CD4-positive, CD25-positive, alpha-beta regulatory T cell (primary cell): ENCODE measurements at regions not wholly inside any gene's neighbourhood (a gene's known extent, or its start where the extent isn't known, plus 50 kb on each side); places are given as distances from the start of the nearest gene placed in this dataset.

Experiments
- ATAC-seq, 2 donors: fragments of 150-1000 bp; cut with Tn5 transposase; one replicate each; pipeline ENCODE4 v1.10.0; 2021; ENCODE audit warnings: low read depth in 2 of 2, moderate number of reproducible peaks in 2 of 2, moderate library complexity in 1 of 2
- DNase-seq, 3 donors: peaks; one replicate each; pipeline versions ENCODE4 v3.0.0 to v3.0.0-alpha.2; 2012 to 2022; ENCODE audit warnings: mixed read lengths in 1 of 3
- H3K27ac ChIP-seq: one replicate; pipeline ENCODE4 v1.7.0; 2013; ENCODE audit warnings: mild to moderate bottlenecking, low read length; ENCODE audit not compliant: insufficient read depth, poor library complexity, severe bottlenecking
- H3K27me3 ChIP-seq: one replicate; pipeline ENCODE4 v1.7.0; 2013; ENCODE audit warnings: low read length; ENCODE audit not compliant: control insufficient read depth, insufficient read depth
- H3K36me3 ChIP-seq: one replicate; pipeline ENCODE4 v1.7.0; 2013; ENCODE audit warnings: mild to moderate bottlenecking, low read length, moderate library complexity; ENCODE audit not compliant: control insufficient read depth, insufficient read depth
- H3K4me1 ChIP-seq: 2 replicates; pipeline ENCODE4 v1.7.0; 2013; ENCODE audit warnings: mild to moderate bottlenecking, low read length; ENCODE audit not compliant: insufficient read depth, control insufficient read depth, poor library complexity, severe bottlenecking
- H3K4me3 ChIP-seq: one replicate; pipeline ENCODE4 v1.7.0; 2013; ENCODE audit warnings: low read depth, mild to moderate bottlenecking, low read length, moderate library complexity
- H3K9me3 ChIP-seq, 2 experiments: 1 replicate in 1 of 2; 2 replicates in 1 of 2; pipeline ENCODE4 v1.7.0; 2013; ENCODE audit warnings: low read length in 2 of 2, mild to moderate bottlenecking in 1 of 2, moderate library complexity in 1 of 2; ENCODE audit not compliant: control insufficient read depth in 2 of 2
- H3K27ac Mint-ChIP-seq, 3 donors: one replicate each; pipeline ENCODE4 v1.8.0; 2020 to 2022; ENCODE audit warnings: mild to moderate bottlenecking in 3 of 3, mixed read lengths in 3 of 3, moderate library complexity in 2 of 3
- H3K27me3 Mint-ChIP-seq: one replicate; pipeline ENCODE4 v1.8.0; 2022; ENCODE audit warnings: mild to moderate bottlenecking, mixed read lengths
- H3K36me3 Mint-ChIP-seq: one replicate; pipeline ENCODE4 v1.8.0; 2020; ENCODE audit warnings: mixed read lengths
- H3K4me1 Mint-ChIP-seq, 4 donors: one replicate each; pipeline ENCODE4 v1.8.0; 2020 to 2022; ENCODE audit warnings: mixed read lengths in 4 of 4, mild to moderate bottlenecking in 1 of 4
- H3K4me3 Mint-ChIP-seq, 4 donors: one replicate each; pipeline ENCODE4 v1.8.0; 2020 to 2022; ENCODE audit warnings: mild to moderate bottlenecking in 4 of 4, mixed read lengths in 4 of 4, moderate library complexity in 3 of 4
- H3K9me3 Mint-ChIP-seq, 7 donors: one replicate each; pipeline ENCODE4 v1.8.0; 2020 to 2022; ENCODE audit warnings: mixed read lengths in 7 of 7, mild to moderate bottlenecking in 3 of 7, moderate library complexity in 2 of 7

DNA sequence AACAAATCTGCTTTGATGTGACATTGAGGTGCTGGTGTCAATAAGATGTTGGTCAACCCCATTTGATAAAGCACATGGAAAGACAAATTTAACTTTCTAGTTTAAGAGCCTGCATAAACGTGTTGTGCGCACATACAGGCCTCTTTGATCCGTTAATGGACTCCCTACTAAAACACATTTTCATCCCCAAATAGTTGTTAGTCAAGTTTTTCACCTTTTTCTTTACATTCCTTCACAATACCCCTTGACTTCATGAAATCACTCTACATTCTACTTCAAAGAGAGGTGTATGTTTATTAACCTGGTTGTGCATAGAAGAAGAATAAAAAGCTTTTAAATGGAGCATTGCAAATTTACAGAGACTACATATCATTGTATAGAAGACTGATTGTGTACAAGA lies 180.3 kb downstream of the HDGFL1 start:
- Mint-ChIP-seq H3K9me3 (peaks cover 0 to 2% (median 0%) of the 10 kb centered on the region in 7 donors), H3K4me1 (no peaks in the 10 kb centered on the region), H3K36me3 (no peaks in the 10 kb centered on the region), H3K27ac (no peak overlapping the region), H3K27me3 (no peaks in the 10 kb centered on the region), H3K4me3 (no peak overlapping the region)
- DNase-seq, result no peak
- H3K4me3 ChIP-seq, result no peak overlapping the region
- no peak overlapping the region for H3K27ac ChIP-seq
- no peaks in the 10 kb centered on the region for H3K27me3 ChIP-seq
- no peaks in the 10 kb centered on the region for H3K4me1 ChIP-seq
- no peaks in the 10 kb centered on the region for H3K9me3 ChIP-seq
- ATAC-seq, result no peak
- H3K36me3 ChIP-seq, result no peaks in the 10 kb centered on the region

DNA sequence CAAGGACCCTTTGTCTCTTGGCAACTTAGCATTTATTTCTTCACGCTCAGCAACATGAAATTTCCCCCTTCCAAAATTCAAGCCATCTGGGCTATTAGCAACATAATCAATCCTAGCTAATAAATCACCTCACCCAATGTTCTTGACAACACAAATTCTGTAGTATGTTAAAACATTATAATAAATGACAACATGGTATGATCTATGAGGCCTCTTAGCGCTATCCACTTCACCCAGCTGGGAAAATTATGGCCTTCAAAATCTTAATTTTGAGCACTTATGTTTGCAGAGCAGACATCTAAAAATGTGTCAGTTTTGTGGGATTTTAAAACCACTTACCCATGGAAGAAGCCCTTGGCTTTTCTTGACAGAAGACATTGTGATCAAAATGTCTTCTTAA lies 181.9 kb downstream of the HDGFL1 start:
- Mint-ChIP-seq H3K36me3 (no peaks in the 10 kb centered on the region), H3K4me3 (no peak overlapping the region), H3K4me1 (no peaks in the 10 kb centered on the region), H3K27ac (no peak overlapping the region), H3K9me3 (peaks cover 0 to 3% (median 0%) of the 10 kb centered on the region in 7 donors), H3K27me3 (no peaks in the 10 kb centered on the region)
- Histone ChIP-seq H3K27ac (no peak overlapping the region), H3K4me1 (no peaks in the 10 kb centered on the region), H3K4me3 (no peak overlapping the region), H3K36me3 (no peaks in the 10 kb centered on the region), H3K9me3 (no peaks in the 10 kb centered on the region), H3K27me3 (no peaks in the 10 kb centered on the region)
- no peak for DNase-seq
- no peak for ATAC-seq

DNA sequence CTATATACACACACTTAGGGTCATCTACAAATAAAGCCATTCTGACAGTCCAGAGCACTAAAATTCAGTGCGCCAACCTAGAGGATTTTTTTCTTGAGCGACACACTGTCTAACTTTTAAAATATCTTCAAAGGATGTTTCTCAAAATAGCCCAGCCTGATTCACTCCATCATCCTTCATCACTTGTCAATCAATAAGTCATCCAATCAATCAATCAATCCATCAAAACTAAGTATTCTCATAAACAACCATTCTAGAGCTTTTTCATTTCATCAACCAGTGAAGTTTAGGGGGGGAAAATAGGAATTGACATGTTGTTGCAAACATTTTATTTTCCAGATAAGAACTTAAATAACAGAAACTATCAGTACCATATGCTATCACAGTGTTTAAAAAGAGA lies 183.2 kb downstream of the HDGFL1 start:
- Mint-ChIP-seq H3K36me3 (no peaks in the 10 kb centered on the region), H3K27ac (no peak overlapping the region), H3K27me3 (no peaks in the 10 kb centered on the region), H3K9me3 (peaks cover 0 to 4% (median 0%) of the 10 kb centered on the region in 7 donors), H3K4me3 (no peak overlapping the region), H3K4me1 (no peaks in the 10 kb centered on the region)
- Histone ChIP-seq H3K36me3 (no peaks in the 10 kb centered on the region), H3K27me3 (no peaks in the 10 kb centered on the region), H3K9me3 (no peaks in the 10 kb centered on the region), H3K4me3 (no peak overlapping the region), H3K4me1 (no peaks in the 10 kb centered on the region), H3K27ac (no peak overlapping the region)
- DNase-seq (no peak), ATAC-seq (no peak)

DNA sequence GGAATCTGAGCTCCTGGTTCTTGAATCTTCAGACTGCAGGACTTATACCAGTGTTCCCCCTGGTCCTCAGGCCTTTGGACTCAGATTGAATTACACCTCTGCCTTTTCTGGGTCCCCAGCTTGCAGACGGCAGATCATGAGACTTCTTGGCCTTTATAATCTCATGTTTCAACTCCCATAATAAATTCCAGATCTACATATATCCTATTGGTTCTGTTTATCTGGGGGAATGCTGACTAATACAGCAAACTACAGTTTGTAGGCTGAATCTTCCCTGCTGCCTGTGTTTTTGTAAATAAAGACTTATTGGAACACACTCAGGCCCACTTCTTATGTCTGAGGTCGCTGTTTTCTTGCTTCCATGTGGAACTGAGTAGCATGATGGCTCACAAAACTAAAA lies 184.7 kb downstream of the HDGFL1 start:
- no peak overlapping the region for H3K4me3 ChIP-seq
- no peak for DNase-seq
- H3K9me3 ChIP-seq, result no peaks in the 10 kb centered on the region
- H3K9me3 Mint-ChIP-seq, result peaks cover 0 to 11% (median 0%) of the 10 kb centered on the region in 7 donors
- no peak for ATAC-seq
- no peaks in the 10 kb centered on the region for H3K4me1 Mint-ChIP-seq
- H3K36me3 Mint-ChIP-seq, result no peaks in the 10 kb centered on the region
- H3K27me3 ChIP-seq, result no peaks in the 10 kb centered on the region
- no peak overlapping the region for H3K4me3 Mint-ChIP-seq
- no peak overlapping the region for H3K27ac Mint-ChIP-seq
- no peak overlapping the region for H3K27ac ChIP-seq
- H3K36me3 ChIP-seq, result no peaks in the 10 kb centered on the region
- H3K27me3 Mint-ChIP-seq, result no peaks in the 10 kb centered on the region
- no peaks in the 10 kb centered on the region for H3K4me1 ChIP-seq

GRCh38 chr6:22755605-22756004 lies 186.2 kb downstream of the HDGFL1 start:
- Mint-ChIP-seq H3K27ac (no peak overlapping the region), H3K36me3 (no peaks in the 10 kb centered on the region), H3K27me3 (no peaks in the 10 kb centered on the region), H3K4me3 (no peak overlapping the region), H3K4me1 (no peaks in the 10 kb centered on the region), H3K9me3 (peaks cover 0 to 11% (median 0%) of the 10 kb centered on the region in 7 donors)
- DNase-seq (no peak), ATAC-seq (no peak)
- Histone ChIP-seq H3K27ac (no peak overlapping the region), H3K4me3 (no peak overlapping the region), H3K27me3 (no peaks in the 10 kb centered on the region), H3K4me1 (no peaks in the 10 kb centered on the region), H3K9me3 (no peaks in the 10 kb centered on the region), H3K36me3 (no peaks in the 10 kb centered on the region)

DNA sequence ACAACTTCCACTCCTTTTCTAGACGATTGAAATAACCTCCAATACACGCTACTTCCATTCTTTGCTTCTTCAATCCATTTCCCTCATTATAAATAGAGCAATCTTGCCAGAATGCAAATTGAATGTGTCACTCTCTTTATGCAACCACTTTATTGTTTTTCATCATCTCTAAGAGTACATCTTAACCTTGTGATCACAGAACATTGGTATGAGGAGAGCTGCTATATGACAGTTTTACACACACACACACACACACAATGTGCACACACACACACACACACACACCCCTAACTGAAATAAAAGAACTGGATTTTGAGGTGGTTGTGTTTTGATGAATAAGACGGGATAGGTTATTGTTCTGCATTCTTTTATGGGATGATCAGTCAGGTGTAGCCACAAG lies 187.0 kb downstream of the HDGFL1 start:
- no peaks in the 10 kb centered on the region for H3K27me3 Mint-ChIP-seq
- no peak overlapping the region for H3K4me3 ChIP-seq

GRCh38 chr6:22764496-22764895 lies 195.1 kb downstream of the HDGFL1 start:
- Mint-ChIP-seq H3K27me3 (no peaks in the 10 kb centered on the region), H3K36me3 (no peaks in the 10 kb centered on the region), H3K27ac (no peak overlapping the region), H3K4me1 (no peaks in the 10 kb centered on the region), H3K9me3 (peaks cover 1 to 11% (median 4%) of the 10 kb centered on the region in 7 donors), H3K4me3 (no peak overlapping the region)
- Histone ChIP-seq H3K36me3 (no peaks in the 10 kb centered on the region), H3K27ac (no peak overlapping the region), H3K27me3 (no peaks in the 10 kb centered on the region), H3K9me3 (peaks cover 0 to 2% of the 10 kb centered on the region in 2 experiments), H3K4me1 (no peaks in the 10 kb centered on the region), H3K4me3 (no peak overlapping the region)
- no peak for DNase-seq
- no peak for ATAC-seq

More for the DNA sequence above, 187.0 kb downstream of the HDGFL1 start:
- no peaks in the 10 kb centered on the region for H3K36me3 ChIP-seq
- no peak for ATAC-seq
- no peak overlapping the region for H3K27ac Mint-ChIP-seq
- H3K4me1 Mint-ChIP-seq, result no peaks in the 10 kb centered on the region
- no peak overlapping the region for H3K27ac ChIP-seq
- DNase-seq, result no peak
- H3K4me1 ChIP-seq, result no peaks in the 10 kb centered on the region
- H3K9me3 ChIP-seq, result no peaks in the 10 kb centered on the region
- no peaks in the 10 kb centered on the region for H3K27me3 ChIP-seq
- no peaks in the 10 kb centered on the region for H3K36me3 Mint-ChIP-seq
- H3K9me3 Mint-ChIP-seq, result peaks cover 0 to 11% (median 0%) of the 10 kb centered on the region in 7 donors
- H3K4me3 Mint-ChIP-seq, result no peak overlapping the region

GRCh38 chr6:22765015-22765414 lies 195.6 kb downstream of the HDGFL1 start:
- DNase-seq (no peak), ATAC-seq (no peak)
- Histone ChIP-seq H3K27ac (no peak overlapping the region), H3K4me1 (no peaks in the 10 kb centered on the region), H3K27me3 (no peaks in the 10 kb centered on the region), H3K36me3 (no peaks in the 10 kb centered on the region), H3K9me3 (peaks cover 0 to 2% of the 10 kb centered on the region in 2 experiments), H3K4me3 (no peak overlapping the region)
- Mint-ChIP-seq H3K4me3 (no peak overlapping the region), H3K27me3 (no peaks in the 10 kb centered on the region), H3K36me3 (no peaks in the 10 kb centered on the region), H3K4me1 (no peaks in the 10 kb centered on the region), H3K9me3 (peaks cover 1 to 13% (median 5%) of the 10 kb centered on the region in 7 donors), H3K27ac (no peak overlapping the region)
